ENCODE measurements at regions not wholly inside any gene's neighbourhood (a gene's known extent, or its start where the extent isn't known, plus 50 kb on each side); places are given as distances from the start of the nearest gene placed in this dataset.

DNA sequence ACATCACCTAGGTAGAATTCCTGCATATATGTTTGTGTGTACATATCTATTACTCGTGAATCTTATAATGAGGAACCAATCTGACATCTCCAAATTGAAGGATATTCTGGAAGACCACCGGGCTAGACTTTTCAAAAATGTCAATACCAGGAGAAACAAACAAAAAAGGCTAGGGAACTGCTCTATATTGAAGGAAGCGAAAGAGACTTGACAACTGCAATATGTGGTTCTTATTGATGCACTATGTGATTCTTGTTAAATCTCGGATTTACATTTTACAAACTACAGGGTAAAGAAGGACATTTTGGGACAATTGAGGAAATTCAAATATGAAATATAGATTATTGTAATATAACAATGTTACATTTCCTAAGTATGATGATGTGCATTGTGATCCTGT, 137.5 kb upstream of the CCDC54 start:
- H3K4me3 ChIP-seq (ENCODE audit: low read depth, low read length) = peak overlapping the region; percentile 99
- no peak for TF ChIP-seq CTCF (IDR thresholded peaks at IDR 0.05; ENCODE audit: insufficient read depth, low read depth, low read length)
- DNase-seq (ENCODE audit: low read depth) = no peak

DNA sequence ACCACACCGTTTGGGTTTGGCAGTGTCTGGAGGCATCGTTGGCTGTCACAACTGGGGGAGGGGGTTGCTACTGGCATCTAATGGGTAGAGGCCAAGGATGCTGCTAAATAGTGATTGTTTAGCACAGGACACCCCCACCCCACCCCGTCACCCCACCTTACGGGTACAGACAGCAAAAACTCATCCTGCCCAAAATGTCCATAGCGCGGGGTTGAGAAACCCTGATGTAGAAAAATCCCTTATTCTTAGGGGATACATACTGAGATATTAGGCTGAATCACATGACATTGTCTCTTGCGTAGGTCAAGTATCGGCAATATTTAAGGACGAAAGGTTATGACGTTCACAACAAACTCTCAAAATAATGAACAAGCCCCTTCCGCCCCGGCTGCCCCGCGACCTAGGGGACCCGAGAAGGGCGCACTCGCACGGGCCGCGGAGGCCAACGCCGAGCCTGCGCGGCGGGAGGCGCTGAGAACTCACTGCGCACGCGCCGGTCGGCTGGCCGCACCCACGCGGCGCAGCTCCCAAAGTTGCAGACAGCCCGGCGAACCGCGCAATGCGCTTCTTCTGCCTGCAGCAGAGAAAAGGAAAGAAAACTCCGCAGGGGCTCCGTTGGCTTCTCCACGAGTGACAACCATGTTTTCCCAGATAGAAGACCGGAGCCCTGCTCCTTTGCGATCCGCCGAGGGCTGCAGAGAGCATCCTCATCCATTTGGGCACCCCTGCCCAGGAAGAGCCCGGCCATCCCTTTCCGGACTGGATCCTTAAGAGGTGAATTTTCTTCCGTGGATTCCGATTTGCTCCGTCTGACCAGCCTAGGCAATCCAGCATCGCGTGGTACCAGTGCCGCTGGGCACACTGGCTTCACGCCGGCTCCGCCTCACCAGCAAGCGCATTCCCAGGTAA, 136.8 kb upstream of the CCDC54 start:
- TF ChIP-seq CTCF (IDR thresholded peaks at IDR 0.05; ENCODE audit: insufficient read depth, low read depth, low read length) = no peak
- DNase-seq (ENCODE audit: low read depth) = peak; percentile 82
- peak overlapping the region; percentile 99 for H3K4me3 ChIP-seq (ENCODE audit: low read depth, low read length)

GRCh38 chr3:107241217-107241616, 136.0 kb upstream of the CCDC54 start:
- peak; percentile 5 for TF ChIP-seq CTCF (IDR thresholded peaks at IDR 0.05; ENCODE audit: insufficient read depth, low read depth, low read length)
- DNase-seq (ENCODE audit: low read depth) = peak; percentile 60
- H3K4me3 ChIP-seq (ENCODE audit: low read depth, low read length) = peak overlapping the region; percentile 99

GRCh38 chr3:107242579-107242978, 134.7 kb upstream of the CCDC54 start:
- no peak for TF ChIP-seq CTCF (IDR thresholded peaks at IDR 0.05; ENCODE audit: insufficient read depth, low read depth, low read length)
- H3K4me3 ChIP-seq (ENCODE audit: low read depth, low read length) = peak overlapping the region; percentile 99

DNA sequence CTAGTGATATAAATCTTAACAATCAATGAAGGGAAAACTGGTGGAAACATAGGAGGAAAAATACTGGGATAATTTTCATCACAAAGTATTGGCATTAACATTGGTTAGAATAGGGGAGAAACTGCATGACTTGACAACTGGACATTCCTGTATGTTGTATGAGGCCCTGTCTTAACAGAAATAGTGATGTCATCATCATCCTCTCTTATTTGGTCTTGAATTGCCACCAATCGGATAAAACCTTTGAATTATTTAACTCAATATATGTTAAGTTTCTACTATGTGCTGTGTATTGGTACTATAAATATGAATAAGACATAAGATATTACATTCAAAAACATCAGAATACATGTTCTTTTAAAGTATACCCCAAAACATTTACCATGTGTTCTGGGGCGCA, 130.1 kb upstream of the CCDC54 start:
- no peak for TF ChIP-seq CTCF (IDR thresholded peaks at IDR 0.05; ENCODE audit: insufficient read depth, low read depth, low read length)
- no peak overlapping the region for H3K4me3 ChIP-seq (ENCODE audit: low read depth, low read length)
- DNase-seq (ENCODE audit: low read depth) = no peak

More at GRCh38 chr3:107242579-107242978, 134.7 kb upstream of the CCDC54 start:
- DNase-seq (ENCODE audit: low read depth) = peak; percentile 57

DNA sequence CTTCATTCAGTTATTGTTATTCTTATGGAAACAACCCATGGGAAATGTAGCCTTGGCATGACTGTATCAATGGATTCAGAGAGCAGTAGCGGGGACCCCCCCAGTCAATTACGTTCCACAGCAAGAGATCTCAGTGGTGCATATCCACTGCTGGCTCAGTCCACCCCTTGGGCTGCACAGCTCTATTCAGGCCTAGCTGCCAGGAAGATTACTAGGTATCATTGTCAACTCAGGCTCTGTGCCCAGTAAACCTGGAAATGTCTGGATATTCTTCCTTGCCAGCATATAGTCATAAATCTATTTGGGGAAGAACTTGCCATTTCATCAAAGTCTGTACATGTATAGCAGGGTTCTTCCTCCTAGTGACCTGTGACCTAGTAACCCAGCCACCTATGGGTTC, 128.1 kb upstream of the CCDC54 start:
- no peak for TF ChIP-seq CTCF (IDR thresholded peaks at IDR 0.05; ENCODE audit: insufficient read depth, low read depth, low read length)
- DNase-seq (ENCODE audit: low read depth) = no peak
- H3K4me3 ChIP-seq (ENCODE audit: low read depth, low read length) = no peak overlapping the region
